ENCODE measurements at regions not wholly inside any gene's neighbourhood (a gene's known extent, or its start where the extent isn't known, plus 50 kb on each side); places are given as distances from the start of the nearest gene placed in this dataset.

GRCh38 chr10:98320486-98321185 is 52.6 kb upstream of the LOXL4 start:
- TF ChIP-seq CTCF (IDR thresholded peaks at IDR 0.05) (no peak), EP300 (IDR thresholded peaks at IDR 0.05) (no peak)

All from suprapubic skin (tissue), 3 donors.